Brain microvascular endothelial cell (primary cell): ENCODE measurements at regions not wholly inside any gene's neighbourhood (a gene's known extent, or its start where the extent isn't known, plus 50 kb on each side); places are given as distances from the start of the nearest gene placed in this dataset.

Experiments
- DNase-seq: peaks from one replicate; pipeline ENCODE4 v3.0.0-alpha.2; 2020
- H3K27ac ChIP-seq: fragments of 250-450 bp; sonication (Bioruptor Pico); 2 replicates; pipeline ENCODE4 v1.5.1; 2020; ENCODE audit warnings: mild to moderate bottlenecking, moderate library complexity
- H3K27me3 ChIP-seq: fragments of 250-450 bp; sonication (Bioruptor Pico); replicated peaks from 2 replicates; pipeline ENCODE4 v1.5.1; 2020; ENCODE audit warnings: mild to moderate bottlenecking
- H3K36me3 ChIP-seq: fragments of 250-450 bp; sonication (Bioruptor Pico); replicated peaks from 2 replicates; pipeline ENCODE4 v1.5.1; 2020; ENCODE audit warnings: mild to moderate bottlenecking
- H3K4me3 ChIP-seq: 2 replicates; pipeline ENCODE4 v1.5.1; 2011; ENCODE audit warnings: low read depth, mild to moderate bottlenecking, control low read depth, low read length, moderate library complexity
- CTCF ChIP-seq: IDR thresholded peaks from 2 replicates; pipeline ENCODE4 v1.5.1; 2011; ENCODE audit warnings: low read depth, mild to moderate bottlenecking, moderate library complexity, low read length, control low read depth, inconsistent platforms; ENCODE audit errors: missing control alignments
- in situ Hi-C: cut with HindIII; loops from 2 replicates; pipeline ENCODE4 v1.10.0; 2017; ENCODE audit warnings: low sequenced_read_pairs, low pct_ligation_motif_present

GRCh38 chr2:226589043-226589442, 210.6 kb downstream of the IRS1 start:
- H3K27me3 ChIP-seq, result no peaks in the 10 kb centered on the region
- TF ChIP-seq CTCF, result no peak
- in situ Hi-C loops, result no loop called here
- DNase-seq, result no peak
- H3K36me3 ChIP-seq, result no peaks in the 10 kb centered on the region
- no peak overlapping the region for H3K27ac ChIP-seq
- H3K4me3 ChIP-seq, result no peak overlapping the region

- DNase-seq, result no peak
- no peak for TF ChIP-seq CTCF
- no peak overlapping the region for H3K27ac ChIP-seq
- H3K36me3 ChIP-seq, result no peaks in the 10 kb centered on the region
- no peaks in the 10 kb centered on the region for H3K27me3 ChIP-seq
- in situ Hi-C loops, result no loop called here
- H3K4me3 ChIP-seq, result no peak overlapping the region
These were observed 214.5 kb downstream of the IRS1 start for GRCh38 chr2:226585130-226585561.

GRCh38 chr2:226584518-226585055, 215.0 kb downstream of the IRS1 start:
- DNase-seq, result no peak
- TF ChIP-seq CTCF, result no peak
- H3K4me3 ChIP-seq, result no peak overlapping the region
- in situ Hi-C loops, result no loop called here
- H3K27ac ChIP-seq, result no peak overlapping the region
- H3K27me3 ChIP-seq, result no peaks in the 10 kb centered on the region
- no peaks in the 10 kb centered on the region for H3K36me3 ChIP-seq

GRCh38 chr2:226583715-226584114, 215.9 kb downstream of the IRS1 start:
- no peaks in the 10 kb centered on the region for H3K36me3 ChIP-seq
- H3K27me3 ChIP-seq, result no peaks in the 10 kb centered on the region
- DNase-seq, result peak; percentile 48
- no peak overlapping the region for H3K4me3 ChIP-seq
- no peak for TF ChIP-seq CTCF
- peak overlapping the region; percentile 18 for H3K27ac ChIP-seq
- in situ Hi-C loops, result no loop called here

- no peak overlapping the region for H3K4me3 ChIP-seq
- no peaks in the 10 kb centered on the region for H3K36me3 ChIP-seq
- H3K27ac ChIP-seq, result no peak overlapping the region
- H3K27me3 ChIP-seq, result no peaks in the 10 kb centered on the region
- no peak for TF ChIP-seq CTCF
- no peak for DNase-seq
- in situ Hi-C loops, result no loop called here
These were observed 218.0 kb downstream of the IRS1 start for GRCh38 chr2:226581661-226582060.

- Histone ChIP-seq H3K27ac (no peak overlapping the region), H3K4me3 (no peak overlapping the region), H3K27me3 (no peaks in the 10 kb centered on the region), H3K36me3 (no peaks in the 10 kb centered on the region)
- in situ Hi-C loops, result no loop called here
- no peak for TF ChIP-seq CTCF
- no peak for DNase-seq
These were observed 218.6 kb downstream of the IRS1 start for GRCh38 chr2:226581004-226581403.
